PFSK-1 (cell line): ENCODE measurements at regions not wholly inside any gene's neighbourhood (a gene's known extent, or its start where the extent isn't known, plus 50 kb on each side); places are given as distances from the start of the nearest gene placed in this dataset.
A peak's percentile ranks its signal among the peaks of the same experiment; 100 is the strongest.

Experiments used
- FOXP2 ChIP-seq: optimal IDR thresholded peaks from 2 replicates; pipeline ENCODE3; 2011; ENCODE audit warnings: borderline replicate concordance, control low read depth, inconsistent platforms; ENCODE audit not compliant: insufficient read depth; ENCODE audit errors: extremely low read length, extremely low read depth
- POLR2AphosphoS5 ChIP-seq: IDR thresholded peaks from 2 replicates; pipeline ENCODE4 v1.6.1; 2012; ENCODE audit warnings: low read depth, mild to moderate bottlenecking, control low read depth, low read length, moderate library complexity
- REST ChIP-seq, 2 experiments: IDR thresholded peaks; 2 replicates each; pipeline versions ENCODE4 v1.6.1 to v1.8.0; 2011 to 2012; ENCODE audit warnings: low read depth in 2 of 2, low read length in 2 of 2, control low read depth in 1 of 2, inconsistent platforms in 1 of 2, mild to moderate bottlenecking in 1 of 2, moderate library complexity in 1 of 2; ENCODE audit not compliant: insufficient read depth in 1 of 2
- SIN3A ChIP-seq: IDR thresholded peaks from 2 replicates; pipeline ENCODE4 v1.6.1; 2012; ENCODE audit warnings: mild to moderate bottlenecking, low read length, moderate library complexity, borderline replicate concordance; ENCODE audit not compliant: insufficient read depth
- TAF1 ChIP-seq: IDR thresholded peaks from 2 replicates; pipeline ENCODE4 v1.6.1; 2012; ENCODE audit warnings: low read length, control low read depth, borderline replicate concordance; ENCODE audit not compliant: insufficient read depth

GRCh38 chr10:107548301-107548700, 383.8 kb upstream of the SORCS1 start:
- no peak for TF ChIP-seq TAF1
- TF ChIP-seq FOXP2, result no peak
- TF ChIP-seq REST (IDR thresholded peaks at IDR 0.05; ENCODE audit: insufficient read depth in 1 of 2, low read depth in 2 of 2, low read length in 2 of 2), result no peak
- no peak for TF ChIP-seq SIN3A
- no peak for TF ChIP-seq POLR2AphosphoS5

GRCh38 chr10:107546986-107547385, 382.5 kb upstream of the SORCS1 start:
- TF ChIP-seq FOXP2 (no peak), POLR2AphosphoS5 (no peak), REST (IDR thresholded peaks at IDR 0.05; ENCODE audit: insufficient read depth in 1 of 2, low read depth in 2 of 2, low read length in 2 of 2) (no peak), TAF1 (no peak), SIN3A (no peak)

- no peak for TF ChIP-seq FOXP2
- TF ChIP-seq POLR2AphosphoS5, result peak; percentile 37; the same call in 1 of the 2 replicates
- TF ChIP-seq TAF1, result 0 out of 2 replicates have a peak, but pooled peaks have one; percentile 32
- TF ChIP-seq REST (IDR thresholded peaks at IDR 0.05; ENCODE audit: insufficient read depth in 1 of 2, low read depth in 2 of 2, low read length in 2 of 2), result peak in 1 of 2 experiments; percentile 67; a peak in 1 of 4 replicates
- peak; percentile 92; the same call in 1 of the 2 replicates for TF ChIP-seq SIN3A
Observed at GRCh38 chr10:107546284-107546683, 381.8 kb upstream of the SORCS1 start.

- TF ChIP-seq REST (IDR thresholded peaks at IDR 0.05; ENCODE audit: insufficient read depth in 1 of 2, low read depth in 2 of 2, low read length in 2 of 2) (no peak), POLR2AphosphoS5 (no peak), TAF1 (no peak), FOXP2 (no peak), SIN3A (no peak)
Observed at GRCh38 chr10:107545717-107546116, 381.2 kb upstream of the SORCS1 start.
